HG03097 (cell line): ENCODE measurements at regions not wholly inside any gene's neighbourhood (a gene's known extent, or its start where the extent isn't known, plus 50 kb on each side); places are given as distances from the start of the nearest gene placed in this dataset.
"Not testable (repeated sequence)": the region's sequence is repeated elsewhere in the genome, so short reads cannot be mapped to it uniquely, and the experiment has no call there.

ENCODE experiments used
- ATAC-seq: cut with Tn5 transposase; IDR thresholded peaks from one replicate; pipeline ENCODE4 v1.9.1; 2021; ENCODE audit not compliant: unreplicated experiment, low FRiP score

DNA sequence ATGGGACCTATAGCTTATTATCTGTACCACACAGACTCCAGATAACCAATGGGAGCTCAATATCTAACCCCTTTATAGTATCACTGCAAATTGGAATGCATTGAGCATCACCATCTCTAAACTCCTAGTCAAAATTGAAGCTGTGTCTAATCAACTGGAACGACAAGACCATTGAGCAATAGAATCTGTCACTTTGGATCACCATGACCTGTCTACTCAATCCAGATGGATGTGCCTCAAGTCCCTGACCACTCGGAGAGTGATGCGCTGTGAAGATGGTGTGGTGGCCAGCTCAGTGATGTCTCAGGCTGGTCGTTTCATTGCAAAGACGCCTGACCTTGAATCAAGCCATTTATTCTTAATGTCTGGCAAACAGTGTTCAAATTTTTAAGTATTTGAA, 160.5 kb downstream of the SEMA6D start:
- ATAC-seq = no peak

DNA sequence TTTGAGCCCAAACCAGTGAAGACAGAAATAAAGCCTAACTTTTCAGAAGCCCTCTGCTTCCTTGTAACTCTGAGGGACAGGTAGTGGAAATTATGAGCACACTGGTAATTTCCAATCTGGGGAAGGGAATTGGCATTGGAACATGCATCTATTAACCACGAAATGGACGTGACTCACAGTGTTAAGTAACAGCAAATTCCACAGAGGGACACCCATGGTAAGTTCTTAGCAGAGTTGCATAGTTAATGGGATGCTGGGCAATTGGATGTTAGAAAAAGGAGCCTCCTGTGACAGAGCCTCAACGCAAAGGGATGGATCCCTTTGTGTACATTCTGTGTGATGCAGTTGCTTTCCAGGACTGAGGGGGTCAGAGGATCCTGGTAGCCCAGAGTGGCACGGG, 168.6 kb downstream of the SEMA6D start:
- no peak for ATAC-seq

DNA sequence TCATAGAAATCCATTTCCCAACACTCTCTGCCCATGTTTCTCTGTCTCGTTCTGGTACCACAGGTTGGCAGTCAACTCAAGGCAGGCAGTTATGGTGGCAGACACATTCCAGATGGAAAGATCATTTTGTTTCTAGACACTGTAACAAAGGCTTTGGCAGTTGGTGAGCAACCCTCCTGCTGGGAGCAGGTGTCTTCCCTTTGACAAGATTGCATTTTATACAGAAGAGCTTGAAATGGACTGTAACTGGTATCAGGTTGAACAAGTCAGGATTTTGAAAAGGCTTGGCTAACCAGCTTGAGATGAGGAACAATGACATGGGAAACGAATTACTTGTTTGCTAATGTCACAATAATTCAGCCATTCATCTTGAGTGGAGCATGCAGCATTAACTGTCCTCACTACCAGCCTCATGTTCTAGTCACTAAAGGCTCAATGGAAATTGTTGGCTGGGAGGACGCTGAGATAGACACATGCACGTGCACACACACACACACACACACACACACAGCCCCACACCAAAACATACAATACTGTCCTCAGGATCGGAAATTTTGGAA, 170.0 kb downstream of the SEMA6D start:
- ATAC-seq = no peak

DNA sequence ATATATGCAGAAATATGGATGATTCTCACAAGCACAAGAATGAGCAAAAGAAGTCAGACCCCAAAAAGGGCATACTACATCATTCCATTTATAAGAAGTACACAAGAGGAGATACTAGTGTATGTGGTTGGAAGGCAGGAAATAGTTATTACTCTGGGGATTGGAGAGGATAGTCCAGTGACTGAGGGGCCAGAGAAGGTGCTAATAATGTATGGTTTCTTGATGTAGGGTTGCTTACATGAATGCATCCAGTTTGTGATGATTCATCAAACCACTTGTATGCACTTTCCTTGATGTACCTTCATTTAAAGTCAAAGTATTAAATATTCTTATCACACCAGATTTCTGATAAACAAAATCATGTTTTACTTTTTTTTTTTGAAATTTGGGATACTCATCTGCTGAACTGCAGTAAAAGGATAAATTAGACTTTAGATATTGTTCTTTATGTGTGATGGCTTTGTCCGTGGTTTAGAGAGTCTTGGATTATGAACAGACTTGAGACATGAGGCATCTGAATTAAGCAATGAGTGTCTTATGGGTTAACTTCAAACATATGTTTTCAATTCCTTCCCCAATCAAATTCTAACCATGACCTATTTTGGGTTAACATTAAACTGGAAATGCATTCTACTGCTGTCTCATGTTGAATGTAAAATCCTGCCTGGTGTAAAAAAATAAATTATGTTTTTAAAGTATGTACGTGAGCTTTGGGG, 171.2 kb downstream of the SEMA6D start:
- no peak for ATAC-seq

DNA sequence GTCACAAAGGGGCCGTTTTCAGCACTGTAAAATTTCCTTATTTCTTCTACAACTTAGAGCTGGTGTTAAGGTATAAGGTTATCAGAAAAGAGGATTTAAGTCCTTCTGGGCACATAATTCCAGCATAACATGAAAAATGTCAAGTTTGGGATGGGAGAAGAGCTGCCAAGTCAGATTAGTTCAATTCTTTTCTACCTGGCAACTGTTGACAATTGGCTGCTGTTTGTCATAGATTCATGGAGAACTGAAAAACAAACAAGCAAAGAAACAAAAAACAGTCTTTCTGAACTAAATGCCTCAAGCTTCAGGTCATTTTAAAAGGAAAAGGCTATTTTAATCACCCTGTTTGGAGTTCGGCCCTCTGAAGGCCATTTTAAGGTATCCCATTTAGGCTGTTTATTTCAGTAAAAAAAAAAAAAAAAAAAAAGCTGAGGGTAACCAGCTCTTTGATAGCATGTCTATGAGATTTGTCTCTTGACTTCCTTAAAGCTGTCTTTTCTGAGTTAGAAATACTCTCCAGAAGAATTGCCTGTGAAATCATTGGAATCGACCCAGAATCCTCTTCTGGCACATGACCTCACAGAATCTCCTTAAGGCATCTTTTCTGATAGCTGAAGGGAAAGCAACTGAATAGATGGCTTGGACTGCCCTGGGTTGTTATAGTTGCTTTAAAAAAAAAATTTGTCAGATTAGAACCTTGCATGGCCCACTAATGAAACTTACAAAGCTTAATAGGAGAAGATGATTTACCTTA, 173.3 kb downstream of the SEMA6D start:
- ATAC-seq = no peak

DNA sequence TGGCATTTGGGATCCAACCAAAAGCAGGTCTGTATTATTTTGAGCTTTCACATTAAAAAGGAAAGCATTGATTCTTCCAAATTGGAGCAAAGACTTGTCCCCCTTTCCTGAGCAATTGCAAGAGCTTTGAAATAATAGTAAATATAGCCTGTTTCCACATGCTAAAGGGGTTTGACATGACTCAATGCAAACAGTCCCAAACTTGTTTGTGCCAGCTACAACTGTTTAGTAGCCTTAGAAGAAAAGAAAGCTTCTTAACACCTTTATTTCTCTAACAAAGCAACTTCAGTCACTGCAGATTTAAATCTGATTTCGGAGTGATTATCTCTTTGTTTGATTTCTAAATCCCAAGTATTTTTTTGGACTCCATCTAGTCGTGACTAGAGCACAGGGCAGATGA, 180.2 kb downstream of the SEMA6D start:
- no peak for ATAC-seq

DNA sequence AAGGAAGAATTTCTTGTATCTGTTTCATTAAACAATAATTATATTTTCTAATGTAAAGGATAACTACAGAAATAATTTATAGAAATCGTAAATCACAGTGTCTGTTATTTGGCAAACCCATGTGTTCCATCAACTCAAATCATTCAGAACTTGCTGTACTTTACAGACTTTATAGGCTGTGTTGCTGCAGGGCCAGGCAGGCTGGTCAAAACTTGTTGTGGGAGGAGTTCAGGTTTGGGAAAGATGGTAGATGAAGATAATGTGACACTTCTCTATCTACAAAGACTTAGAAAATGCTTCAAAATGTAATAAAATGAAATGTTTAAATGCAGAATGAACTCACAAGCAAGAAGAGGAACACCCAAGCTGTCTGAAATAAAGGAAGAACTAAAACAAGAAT, 183.4 kb downstream of the SEMA6D start:
- no peak for ATAC-seq

DNA sequence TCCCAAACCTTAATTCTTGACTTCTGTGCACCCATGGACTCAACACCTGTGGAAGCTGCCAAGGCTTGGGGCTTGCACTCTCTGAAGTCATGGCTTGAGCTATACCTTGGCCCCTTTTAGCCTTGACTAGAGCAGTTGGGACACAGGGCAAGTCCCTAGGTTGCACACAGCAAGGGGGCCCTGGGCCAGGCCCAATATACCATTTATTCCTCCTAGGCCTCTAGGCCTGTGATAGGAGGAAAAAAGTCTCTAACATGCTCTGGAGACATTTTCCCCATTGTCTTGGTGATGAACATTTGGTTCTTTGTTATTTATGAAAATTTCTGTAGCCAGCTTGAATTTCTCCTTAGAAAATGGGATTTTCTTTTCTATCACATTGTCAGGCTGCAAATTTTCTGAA, 186.1 kb downstream of the SEMA6D start:
- no peak for ATAC-seq

DNA sequence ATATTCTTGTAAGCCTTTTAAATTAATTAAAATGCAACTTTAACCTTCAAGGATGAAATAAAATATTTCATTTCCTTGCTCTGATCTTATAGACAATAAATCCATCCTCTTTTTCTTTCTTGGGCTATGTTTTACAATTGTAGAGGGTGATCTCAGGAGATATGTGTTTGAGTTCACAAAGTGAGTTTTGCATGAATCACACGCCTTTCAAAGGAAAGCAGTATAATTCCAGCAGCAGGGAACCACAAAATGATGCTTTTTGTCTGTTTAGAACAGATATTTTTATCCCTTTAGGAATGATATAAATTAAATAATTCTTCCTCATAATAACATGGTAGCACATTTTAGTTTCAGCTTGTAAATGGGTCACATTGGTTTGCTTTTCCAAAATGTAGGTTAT, 191.2 kb downstream of the SEMA6D start:
- ATAC-seq = no peak

DNA sequence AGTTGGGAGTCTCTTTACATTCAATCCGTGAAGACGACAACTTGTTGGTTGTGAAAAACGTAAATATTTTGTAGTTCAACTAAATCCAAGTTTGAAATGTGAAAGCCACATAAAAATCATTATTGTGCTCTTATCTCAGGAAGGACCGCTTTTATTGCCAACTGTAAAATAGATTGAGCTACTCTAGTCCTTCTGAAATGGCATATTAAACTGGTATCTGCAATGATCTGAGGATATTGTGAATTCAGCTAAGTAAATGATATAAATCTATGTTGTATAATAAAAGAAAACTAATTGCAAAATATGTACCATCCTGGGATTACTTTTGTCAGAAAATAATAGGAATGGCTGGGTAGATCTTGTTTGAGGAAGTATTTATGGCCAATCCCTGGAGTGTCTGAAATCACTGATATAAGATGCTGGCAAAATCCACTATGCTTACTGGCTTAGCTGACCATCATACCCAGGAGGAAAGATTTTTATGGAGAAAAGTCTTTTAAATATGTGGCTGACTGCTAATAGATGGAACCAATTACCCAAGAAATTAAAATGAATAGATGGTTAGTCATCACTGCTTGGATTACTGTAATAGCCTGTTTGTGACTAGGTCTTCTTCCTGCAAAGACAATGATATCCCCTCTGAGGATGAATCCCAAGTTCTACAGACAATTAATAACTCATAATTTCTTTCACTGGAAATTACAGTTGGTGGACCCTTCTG, 191.8 kb downstream of the SEMA6D start:
- ATAC-seq = no peak

DNA sequence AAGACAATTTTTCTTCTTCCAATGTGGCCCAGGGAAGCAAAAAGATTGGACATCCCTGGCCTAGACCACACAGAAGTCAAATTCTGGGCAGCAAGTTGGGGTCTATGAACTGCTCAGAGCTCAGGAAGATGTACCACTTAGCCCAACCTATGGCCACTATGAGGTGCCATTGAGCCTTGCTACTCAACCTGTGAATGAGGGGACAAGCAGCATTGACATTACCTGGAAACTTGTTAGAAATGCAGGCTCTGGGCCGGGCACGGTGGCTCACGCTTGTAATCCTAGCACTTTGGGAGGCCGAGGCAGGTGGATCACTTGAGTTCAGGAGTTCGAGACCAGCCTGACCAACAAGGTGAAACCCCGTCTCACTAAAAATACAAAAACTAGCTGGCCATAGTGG, 195.6 kb downstream of the SEMA6D start:
- not testable (repeated sequence) for ATAC-seq

DNA sequence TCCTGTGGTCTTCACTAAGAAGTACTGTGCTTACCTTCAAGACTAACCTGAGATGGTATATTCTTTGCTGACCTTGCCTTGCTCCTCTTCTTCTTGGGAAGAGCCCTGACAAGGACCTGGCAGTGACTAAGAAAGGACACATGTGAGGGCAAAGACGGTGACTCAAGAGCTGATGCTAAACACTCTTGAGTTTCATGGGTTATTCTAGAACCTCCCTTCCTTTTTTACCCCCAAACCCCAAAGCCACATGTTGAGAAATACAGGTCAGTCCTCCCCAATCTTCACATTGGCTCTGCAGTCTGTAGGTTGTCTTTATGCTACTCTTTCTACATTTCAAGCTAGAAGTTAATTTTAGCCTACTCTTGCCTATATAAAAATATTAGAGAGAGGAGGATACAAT, 200.6 kb downstream of the SEMA6D start:
- ATAC-seq = no peak

DNA sequence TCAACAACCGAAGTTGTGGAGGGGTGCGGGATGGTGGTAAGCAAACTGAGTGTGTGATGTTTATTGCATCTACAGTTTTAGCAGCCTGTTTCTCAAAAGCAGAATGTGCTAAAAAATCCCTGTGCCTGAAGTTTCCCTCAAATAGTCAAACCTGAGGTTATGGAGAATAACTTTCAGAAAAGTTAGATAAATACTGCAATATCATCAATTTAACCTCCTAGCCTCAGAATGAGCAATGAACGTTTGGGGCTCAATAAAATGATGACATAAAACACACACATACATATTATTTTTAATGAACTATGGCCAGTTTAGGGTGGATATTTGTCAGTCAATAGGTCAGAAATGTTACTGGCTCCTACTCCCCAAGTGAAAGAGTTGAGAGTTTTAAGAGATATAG, 201.6 kb downstream of the SEMA6D start:
- ATAC-seq = no peak

DNA sequence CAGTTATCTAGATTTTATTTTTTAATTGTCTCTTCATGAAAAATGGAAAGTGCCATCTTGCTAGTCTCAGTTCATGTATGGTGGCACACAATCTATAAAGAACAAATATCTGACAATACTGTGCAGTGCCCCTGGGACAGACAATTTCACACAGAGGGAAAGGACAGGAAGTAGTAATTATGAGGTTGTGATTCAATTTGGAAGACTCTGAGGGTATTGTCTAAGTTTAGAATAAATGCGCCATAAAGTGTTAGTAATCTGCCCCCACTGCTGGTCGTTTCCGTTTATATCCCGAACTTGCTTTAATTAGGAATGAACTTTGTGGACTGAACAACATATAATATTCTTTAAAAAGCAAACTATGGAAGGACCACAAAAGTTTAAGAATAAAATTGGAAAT, 196.4 kb upstream of the SLC24A5 start:
- no peak for ATAC-seq

DNA sequence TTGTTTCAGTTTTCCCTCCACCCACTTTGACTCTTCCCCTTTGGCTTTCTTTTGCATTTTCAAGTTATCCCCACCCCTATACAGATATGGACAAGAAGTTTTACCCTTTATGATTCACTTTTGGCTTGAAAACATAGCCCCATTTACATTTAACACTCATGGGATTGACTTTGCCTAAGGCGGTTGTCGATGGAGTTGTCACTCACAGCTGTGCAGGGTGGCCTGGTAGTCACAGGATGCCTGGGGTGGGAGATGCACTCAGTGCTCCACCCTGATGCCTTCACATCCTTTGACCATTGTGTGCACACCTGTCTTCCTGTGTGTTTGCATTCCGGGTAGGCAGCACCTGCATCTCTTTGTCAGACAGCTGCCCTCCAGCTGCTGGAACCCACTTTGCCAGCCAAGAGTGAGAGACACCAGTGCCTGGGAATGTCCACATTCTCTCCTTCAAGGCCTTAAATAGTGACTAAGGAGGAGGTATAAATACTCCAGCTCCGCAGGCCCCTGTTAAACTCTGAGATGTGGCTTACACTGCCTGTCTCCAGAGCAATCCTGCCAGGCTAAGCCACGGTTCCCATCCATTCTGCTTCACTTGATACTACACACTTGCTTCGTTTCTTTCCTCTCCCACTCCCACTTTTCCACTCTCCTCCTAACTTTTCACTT, 191.5 kb upstream of the SLC24A5 start:
- ATAC-seq = no peak

DNA sequence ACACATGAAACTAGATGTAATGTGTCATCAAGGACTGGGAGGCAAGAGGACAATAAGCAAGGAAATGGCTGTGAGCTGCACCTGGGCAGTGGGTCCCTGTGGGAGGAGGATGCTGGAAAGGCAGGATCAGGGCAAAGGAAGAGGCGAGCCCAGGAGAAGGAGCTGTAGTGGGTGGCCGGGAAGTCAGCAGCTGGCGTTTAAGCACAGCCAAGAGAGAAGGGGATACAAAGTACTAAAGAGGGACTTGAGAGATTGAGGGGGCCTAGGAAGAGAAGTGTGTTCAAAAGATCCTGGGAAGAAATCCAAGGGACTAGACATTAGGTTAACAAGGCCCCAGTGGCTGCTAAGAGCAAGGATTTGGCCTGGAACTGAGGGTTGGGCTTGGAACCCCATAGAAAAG, 188.5 kb upstream of the SLC24A5 start:
- ATAC-seq = no peak

DNA sequence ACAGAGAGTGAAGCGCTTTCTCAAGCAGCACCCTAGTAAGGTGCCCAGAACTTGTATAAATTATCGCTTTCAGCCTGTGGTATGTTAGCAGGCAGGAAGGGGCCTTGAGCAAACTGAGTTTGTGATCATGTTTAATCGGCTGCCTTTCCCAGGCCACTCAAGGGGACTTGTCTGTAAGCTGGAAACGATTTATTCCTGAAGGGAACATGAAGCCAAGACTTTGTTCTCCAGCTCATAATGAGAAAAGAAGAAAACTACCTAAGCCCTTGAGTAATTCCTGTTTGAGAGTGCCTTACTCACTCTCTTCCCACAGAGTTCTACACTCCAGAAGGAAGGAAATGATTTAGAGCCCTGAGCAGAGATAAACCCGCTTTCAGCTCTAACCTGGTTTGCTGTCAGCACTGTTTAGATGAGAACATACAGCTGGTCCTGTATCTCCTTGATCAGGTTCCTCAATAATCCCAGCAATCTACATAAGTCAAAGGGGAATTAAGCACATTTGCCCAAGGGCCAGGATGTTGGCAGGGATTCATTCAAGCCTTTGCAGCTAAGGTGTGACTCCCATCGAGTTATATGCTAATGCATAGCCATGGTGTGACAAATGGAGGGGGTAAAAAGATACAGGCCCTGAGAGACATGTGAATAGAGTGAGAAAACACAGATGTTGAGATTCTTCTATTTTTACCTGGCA, 187.7 kb upstream of the SLC24A5 start:
- ATAC-seq = no peak

DNA sequence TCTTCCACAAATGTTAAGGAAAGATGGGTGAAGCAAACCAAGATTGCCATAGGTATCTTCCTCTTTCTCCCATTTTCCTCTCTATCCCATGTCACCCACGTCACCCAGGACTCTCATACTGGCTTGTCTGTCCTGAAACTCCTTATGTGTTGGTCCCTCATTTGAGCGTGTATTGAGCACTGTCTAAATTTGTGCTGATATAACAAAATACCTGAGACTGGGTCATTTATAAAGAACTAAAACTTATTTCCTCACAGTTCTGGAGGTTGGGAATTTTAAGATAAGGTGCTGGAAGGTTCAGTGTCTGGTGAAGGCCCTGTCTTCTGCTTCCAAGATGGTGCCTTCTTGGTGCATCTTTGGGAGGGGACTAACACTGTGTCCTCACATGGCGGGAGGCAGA, 186.9 kb upstream of the SLC24A5 start:
- ATAC-seq = no peak

DNA sequence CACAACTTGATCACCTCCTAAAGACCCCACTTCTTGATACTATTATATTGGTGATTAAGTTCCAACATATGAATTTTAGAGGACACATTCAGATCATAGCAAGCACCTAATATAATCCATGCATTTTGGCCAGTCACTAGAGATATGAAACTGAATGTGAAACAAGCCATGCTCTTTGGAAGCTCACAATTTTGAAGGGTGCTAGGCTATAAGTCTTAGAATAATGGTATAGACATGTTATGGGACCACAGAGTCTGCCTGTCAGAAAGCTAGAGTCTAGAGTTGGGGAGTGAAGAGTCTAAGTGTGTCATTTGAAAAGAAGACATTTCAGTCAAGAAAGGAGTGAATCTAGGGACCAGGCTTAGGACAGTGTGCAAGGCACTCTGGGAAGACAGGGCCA, 186.4 kb upstream of the SLC24A5 start:
- ATAC-seq = no peak

DNA sequence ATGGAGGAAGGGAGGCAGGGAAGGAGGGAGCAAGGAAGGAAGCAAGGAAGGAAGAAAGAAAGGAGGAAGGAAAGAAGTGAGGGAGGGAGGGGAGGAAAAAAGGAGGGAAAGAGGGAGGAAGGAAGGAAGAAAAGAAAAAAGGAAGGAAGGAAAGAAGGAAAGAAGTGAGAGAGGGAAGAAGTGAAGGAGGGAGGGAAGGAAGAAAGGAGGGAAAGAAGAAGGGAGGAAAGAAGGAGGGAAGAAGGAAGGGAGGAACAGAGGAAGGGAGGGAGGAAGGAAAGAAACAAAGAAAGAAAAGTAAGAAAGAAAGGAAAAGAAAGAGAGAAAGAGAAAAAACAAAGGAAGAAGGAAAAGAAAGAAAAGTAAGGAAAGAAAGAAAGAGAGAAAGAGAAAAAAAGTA, 183.0 kb upstream of the SLC24A5 start:
- no peak for ATAC-seq
